ENCODE measurements at regions not wholly inside any gene's neighbourhood (a gene's known extent, or its start where the extent isn't known, plus 50 kb on each side); places are given as distances from the start of the nearest gene placed in this dataset.

DNA sequence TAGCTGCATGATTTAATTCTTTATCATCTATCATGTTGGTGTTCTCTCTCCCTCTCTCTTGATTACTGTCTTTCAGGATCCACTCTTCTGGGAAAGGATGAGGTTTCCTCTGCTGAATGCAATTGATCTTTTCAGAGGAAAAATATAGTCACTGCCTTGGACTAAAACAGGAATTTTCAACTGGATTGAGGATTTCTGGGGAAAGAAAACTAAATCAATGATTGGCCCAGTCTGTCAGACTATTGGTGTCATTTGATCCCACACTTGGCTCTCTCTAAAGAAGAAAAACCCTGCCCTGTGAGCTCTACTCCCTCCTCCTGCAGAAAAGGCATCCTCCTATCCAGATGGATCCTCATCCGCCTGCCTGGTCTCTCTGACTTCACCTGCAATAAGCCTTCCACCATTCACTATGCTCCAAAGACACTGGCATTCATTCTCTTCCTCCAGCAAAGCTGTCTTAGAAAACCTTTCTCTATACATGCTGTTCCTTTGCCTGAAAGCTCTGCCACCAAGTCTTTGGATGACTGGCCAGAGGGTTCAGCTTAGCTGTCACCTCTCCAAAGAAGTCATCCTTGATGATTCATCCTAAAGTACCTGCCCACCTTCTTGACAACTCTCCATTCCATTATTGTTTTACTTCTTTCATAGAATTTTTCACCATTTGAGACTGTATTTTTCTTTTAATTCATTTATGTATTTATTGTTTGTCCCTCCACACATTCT is 127.7 kb upstream of the CAND1 start:
- TF ChIP-seq, protein P1, sequence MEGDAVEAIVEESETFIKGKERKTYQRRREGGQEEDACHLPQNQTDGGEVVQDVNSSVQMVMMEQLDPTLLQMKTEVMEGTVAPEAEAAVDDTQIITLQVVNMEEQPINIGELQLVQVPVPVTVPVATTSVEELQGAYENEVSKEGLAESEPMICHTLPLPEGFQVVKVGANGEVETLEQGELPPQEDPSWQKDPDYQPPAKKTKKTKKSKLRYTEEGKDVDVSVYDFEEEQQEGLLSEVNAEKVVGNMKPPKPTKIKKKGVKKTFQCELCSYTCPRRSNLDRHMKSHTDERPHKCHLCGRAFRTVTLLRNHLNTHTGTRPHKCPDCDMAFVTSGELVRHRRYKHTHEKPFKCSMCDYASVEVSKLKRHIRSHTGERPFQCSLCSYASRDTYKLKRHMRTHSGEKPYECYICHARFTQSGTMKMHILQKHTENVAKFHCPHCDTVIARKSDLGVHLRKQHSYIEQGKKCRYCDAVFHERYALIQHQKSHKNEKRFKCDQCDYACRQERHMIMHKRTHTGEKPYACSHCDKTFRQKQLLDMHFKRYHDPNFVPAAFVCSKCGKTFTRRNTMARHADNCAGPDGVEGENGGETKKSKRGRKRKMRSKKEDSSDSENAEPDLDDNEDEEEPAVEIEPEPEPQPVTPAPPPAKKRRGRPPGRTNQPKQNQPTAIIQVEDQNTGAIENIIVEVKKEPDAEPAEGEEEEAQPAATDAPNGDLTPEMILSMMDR (IDR thresholded peaks at IDR 0.05; ENCODE audit: poor library complexity, severe bottlenecking): no peak
- H3K4me3 ChIP-seq (ENCODE audit: severe bottlenecking): no peak overlapping the region
- no peak overlapping the region for H3K27ac ChIP-seq (ENCODE audit: poor library complexity, severe bottlenecking)
- ATAC-seq (ENCODE audit: low read depth) (no peak), DNase-seq (ENCODE audit: low spot score) (no peak)
- H3K36me3 ChIP-seq (ENCODE audit: low read depth): no peaks in the 10 kb centered on the region
- no peaks in the 10 kb centered on the region for H3K9me3 ChIP-seq (ENCODE audit: severe bottlenecking)
- H3K4me1 ChIP-seq (ENCODE audit: insufficient read depth, poor library complexity, severe bottlenecking): peaks cover 10% of the 10 kb centered on the region
- no peaks in the 10 kb centered on the region for H3K27me3 ChIP-seq (ENCODE audit: insufficient read depth, poor library complexity, severe bottlenecking)

DNA sequence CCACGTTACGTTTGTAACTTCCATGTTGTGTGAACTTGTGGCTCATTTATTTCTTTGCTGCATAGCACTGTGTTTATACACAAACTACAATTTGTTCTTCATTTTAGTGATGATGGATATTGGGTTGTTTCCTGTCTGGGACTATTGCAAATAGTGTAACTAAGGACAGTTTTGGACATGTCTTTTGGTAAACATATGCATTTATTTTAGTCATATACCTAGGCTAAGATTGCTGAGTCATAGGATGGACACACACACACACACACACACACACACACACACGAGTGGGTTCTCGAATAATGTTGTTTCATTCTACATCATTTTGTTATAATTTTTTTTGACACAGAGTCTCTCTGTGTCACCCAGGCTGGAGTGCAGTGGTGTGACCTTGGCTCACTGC is 123.5 kb upstream of the CAND1 start:
- DNase-seq (ENCODE audit: low spot score) (no peak), ATAC-seq (ENCODE audit: low read depth) (no peak)
- Histone ChIP-seq H3K27ac (ENCODE audit: poor library complexity, severe bottlenecking) (no peak overlapping the region), H3K4me1 (ENCODE audit: insufficient read depth, poor library complexity, severe bottlenecking) (no peaks in the 10 kb centered on the region), H3K27me3 (ENCODE audit: insufficient read depth, poor library complexity, severe bottlenecking) (no peaks in the 10 kb centered on the region), H3K9me3 (ENCODE audit: severe bottlenecking) (no peaks in the 10 kb centered on the region), H3K36me3 (ENCODE audit: low read depth) (no peaks in the 10 kb centered on the region), H3K4me3 (ENCODE audit: severe bottlenecking) (no peak overlapping the region)
- TF ChIP-seq, protein P1 (IDR thresholded peaks at IDR 0.05; ENCODE audit: poor library complexity, severe bottlenecking): no peak

DNA sequence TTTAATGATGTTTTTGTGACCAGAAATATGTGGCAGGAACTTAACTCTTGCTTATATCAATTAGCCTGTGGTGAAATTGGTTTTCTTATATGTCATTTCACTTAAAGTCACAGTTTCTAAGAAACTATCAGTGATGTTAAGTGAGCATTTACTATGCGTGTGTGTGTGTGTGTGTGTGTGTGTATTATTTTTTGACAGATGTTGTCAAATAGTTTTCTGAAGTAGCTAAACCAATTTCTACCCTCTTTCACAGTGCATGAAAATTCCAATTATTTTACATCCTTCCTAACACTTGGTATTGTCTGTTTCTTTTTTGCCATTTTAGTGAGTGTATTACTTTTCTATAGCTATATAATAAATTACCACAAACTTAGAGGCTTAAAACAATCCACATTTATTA is 122.1 kb upstream of the CAND1 start:
- no peak for DNase-seq (ENCODE audit: low spot score)
- TF ChIP-seq, protein P1 (IDR thresholded peaks at IDR 0.05; ENCODE audit: poor library complexity, severe bottlenecking): no peak
- Histone ChIP-seq H3K36me3 (ENCODE audit: low read depth) (no peaks in the 10 kb centered on the region), H3K9me3 (ENCODE audit: severe bottlenecking) (no peaks in the 10 kb centered on the region), H3K4me3 (ENCODE audit: severe bottlenecking) (no peak overlapping the region), H3K4me1 (ENCODE audit: insufficient read depth, poor library complexity, severe bottlenecking) (no peaks in the 10 kb centered on the region), H3K27me3 (ENCODE audit: insufficient read depth, poor library complexity, severe bottlenecking) (no peaks in the 10 kb centered on the region), H3K27ac (ENCODE audit: poor library complexity, severe bottlenecking) (no peak overlapping the region)
- ATAC-seq (ENCODE audit: low read depth): no peak

DNA sequence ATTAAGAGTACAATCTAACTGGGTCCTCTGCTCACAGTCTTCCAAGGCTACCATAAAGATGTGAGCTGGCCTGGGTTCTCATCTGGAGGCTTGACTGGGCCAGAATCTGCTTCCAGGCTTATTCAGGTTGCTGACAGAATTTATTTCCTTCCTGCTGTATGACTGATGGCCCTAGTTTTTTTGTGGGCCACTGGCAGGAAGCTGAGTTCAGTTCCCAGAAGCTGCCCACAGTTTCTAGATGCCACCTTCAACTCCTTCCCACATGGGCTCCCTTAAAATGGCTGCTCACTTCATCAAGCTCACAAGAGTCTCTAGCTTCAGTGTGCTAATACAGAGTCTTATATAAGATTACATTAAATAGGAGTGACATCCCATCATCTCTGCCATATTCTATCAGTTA is 121.7 kb upstream of the CAND1 start:
- Histone ChIP-seq H3K4me1 (ENCODE audit: insufficient read depth, poor library complexity, severe bottlenecking) (no peaks in the 10 kb centered on the region), H3K9me3 (ENCODE audit: severe bottlenecking) (no peaks in the 10 kb centered on the region), H3K27ac (ENCODE audit: poor library complexity, severe bottlenecking) (no peak overlapping the region), H3K4me3 (ENCODE audit: severe bottlenecking) (no peak overlapping the region), H3K36me3 (ENCODE audit: low read depth) (no peaks in the 10 kb centered on the region), H3K27me3 (ENCODE audit: insufficient read depth, poor library complexity, severe bottlenecking) (no peaks in the 10 kb centered on the region)
- ATAC-seq (ENCODE audit: low read depth): no peak
- no peak for DNase-seq (ENCODE audit: low spot score)
- TF ChIP-seq, protein P1 (IDR thresholded peaks at IDR 0.05; ENCODE audit: poor library complexity, severe bottlenecking): no peak

DNA sequence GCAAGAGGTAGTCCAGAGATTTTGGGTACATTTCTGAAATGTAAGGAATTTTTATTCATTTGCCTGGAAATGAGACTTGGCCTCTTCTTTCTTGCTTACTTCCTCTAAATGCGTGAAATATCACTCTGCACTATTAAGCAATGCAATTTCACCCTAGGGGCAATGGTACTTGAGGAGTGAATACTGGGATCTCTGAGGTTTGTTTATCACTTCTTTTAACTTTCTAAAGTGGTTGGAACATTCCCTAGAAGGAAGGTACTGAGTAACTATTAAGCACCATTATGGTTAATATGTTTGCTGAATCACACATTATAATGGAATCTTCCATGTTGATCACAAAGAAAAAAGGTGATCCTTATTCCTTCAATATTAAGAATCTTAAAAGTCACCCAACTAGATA is 120.9 kb upstream of the CAND1 start:
- Histone ChIP-seq H3K27me3 (ENCODE audit: insufficient read depth, poor library complexity, severe bottlenecking) (no peaks in the 10 kb centered on the region), H3K4me3 (ENCODE audit: severe bottlenecking) (no peak overlapping the region), H3K9me3 (ENCODE audit: severe bottlenecking) (no peaks in the 10 kb centered on the region), H3K27ac (ENCODE audit: poor library complexity, severe bottlenecking) (no peak overlapping the region), H3K36me3 (ENCODE audit: low read depth) (no peaks in the 10 kb centered on the region), H3K4me1 (ENCODE audit: insufficient read depth, poor library complexity, severe bottlenecking) (no peaks in the 10 kb centered on the region)
- no peak for ATAC-seq (ENCODE audit: low read depth)
- no peak for DNase-seq (ENCODE audit: low spot score)
- TF ChIP-seq, protein P1 (IDR thresholded peaks at IDR 0.05; ENCODE audit: poor library complexity, severe bottlenecking): no peak
